HepG2 (cell line): ENCODE measurements at regions not wholly inside any gene's neighbourhood (a gene's known extent, or its start where the extent isn't known, plus 50 kb on each side); places are given as distances from the start of the nearest gene placed in this dataset.

ENCODE experiments used
- ATAC-seq: fragments of 200-7000 bp; cut with Tn5 transposase; 3 replicates; pipeline ENCODE4 v1.9.1; 2020; ENCODE audit warnings: mild to moderate bottlenecking, moderate library complexity
- BruUV-seq: library from RNA; stranded (reverse); fragments of 400-500 nt; replicated peaks from 2 replicates; lab custom pipeline; 2021; lab: Mats Ljungman, UMichigan
- CTCF ChIA-PET: fragments of 300-600 bp; formaldehyde crosslinking; extraction: SDS; loops from one replicate; lab custom pipeline; 2021; ENCODE audit warnings: low total read pairs, inconsistent platforms, low intra/inter-chr PET ratio; lab: Yijun Ruan, JAX
- POLR2A ChIA-PET: fragments of 350-600 bp; sonication (Branson Sonifier 250); formaldehyde crosslinking; loops from one replicate; lab custom pipeline; 2020; ENCODE audit warnings: antibody characterized with exemption, inconsistent platforms; lab: Yijun Ruan, JAX
- DNase-seq: peaks from one replicate; pipeline ENCODE4 v3.0.0-alpha.2; 2015; ENCODE audit warnings: low spot score
- FAIRE-seq: peaks from 3 replicates; lab custom pipeline; 2011; peaks lifted over from hg19 to GRCh38; lab: Jason Lieb, UNC
- H2AFZ ChIP-seq: one replicate; pipeline ENCODE4 v1.6.1; 2011; ENCODE audit warnings: low read length, inconsistent platforms
- H3K27ac ChIP-seq: fragments of 300-600 bp; 3 replicates; pipeline ENCODE4 v1.8.0; 2011; ENCODE audit warnings: mixed run types, mild to moderate bottlenecking, mixed read lengths, low read length, inconsistent platforms; ENCODE audit not compliant: insufficient read depth; ENCODE audit errors: extremely low read length
- H3K27me3 ChIP-seq, 2 experiments: fragments of 200-600 bp in 1 of 2; 2 replicates in 1 of 2; 3 replicates in 1 of 2; pipeline versions ENCODE4 v1.6.0 to v1.8.0; 2011; ENCODE audit warnings: low read length in 2 of 2, mild to moderate bottlenecking in 2 of 2, moderate library complexity in 2 of 2, inconsistent platforms in 1 of 2; ENCODE audit not compliant: insufficient read depth in 2 of 2, control insufficient read depth in 1 of 2
- H3K36me3 ChIP-seq, 2 experiments: fragments of 200-600 bp in 1 of 2; replicated peaks in 1 of 2; 2 replicates in 1 of 2; 3 replicates in 1 of 2; pipeline versions ENCODE4 v1.5.1 to v1.8.0; 2011; ENCODE audit warnings: low read length in 2 of 2, inconsistent platforms in 1 of 2; ENCODE audit not compliant: insufficient read depth in 2 of 2, control insufficient read depth in 1 of 2
- H3K4me1 ChIP-seq: 2 replicates; pipeline ENCODE4 v1.5.1; 2012; ENCODE audit warnings: low read length, inconsistent platforms; ENCODE audit not compliant: insufficient read depth
- H3K4me2 ChIP-seq: 2 replicates; pipeline ENCODE4 v1.6.0; 2011; ENCODE audit warnings: low read depth, low read length, inconsistent platforms
- H3K4me3 ChIP-seq, 3 experiments: fragments of 200-600 bp in 1 of 3; sonication (generic), shearing (Covaris generic) in 1 of 3; replicated peaks in 1 of 3; 2 replicates each; pipeline ENCODE4 v1.5.1; 2011 to 2016; ENCODE audit warnings: low read length in 3 of 3, inconsistent platforms in 2 of 3, low read depth in 2 of 3, mild to moderate bottlenecking in 2 of 3, control low read depth in 1 of 3, mixed read lengths in 1 of 3; ENCODE audit not compliant: insufficient read depth in 1 of 3
- H3K79me2 ChIP-seq: one replicate; pipeline ENCODE4 v1.6.1; 2011; ENCODE audit warnings: low read length, inconsistent platforms; ENCODE audit not compliant: insufficient read depth
- H3K9ac ChIP-seq: 2 replicates; pipeline ENCODE4 v1.6.0; 2011; ENCODE audit warnings: mild to moderate bottlenecking, low read depth, low read length, inconsistent platforms; ENCODE audit not compliant: insufficient read depth
- H3K9me3 ChIP-seq: 2 replicates; pipeline ENCODE4 v1.5.1; 2012; ENCODE audit warnings: mild to moderate bottlenecking, low read length
- H4K20me1 ChIP-seq: 2 replicates; pipeline ENCODE4 v1.6.0; 2011; ENCODE audit warnings: inconsistent platforms, mild to moderate bottlenecking, low read length, moderate library complexity; ENCODE audit not compliant: insufficient read depth
- DMAP1 ChIP-seq: IDR thresholded peaks from 2 replicates; pipeline ENCODE4 v1.6.1; 2016
- HMG20A ChIP-seq: IDR thresholded peaks from 2 replicates; pipeline ENCODE4 v1.6.1; 2016; ENCODE audit warnings: borderline replicate concordance
- HMGA1 ChIP-seq: sonication (generic); formaldehyde crosslinking; conservative IDR thresholded peaks from 2 replicates; pipeline ENCODE4 v1.4.0; 2020; ENCODE audit warnings: missing genetic modification reagents
- LCORL ChIP-seq, 2 experiments: fragments of 450-650 bp in 1 of 2; sonication (generic) in 1 of 2; formaldehyde crosslinking in 1 of 2; IDR thresholded peaks; 2 replicates each; pipeline versions ENCODE4 v1.5.0 to v1.6.1; 2017 to 2020; ENCODE audit warnings: antibody characterized with exemption in 1 of 2, missing genetic modification reagents in 1 of 2
- NFIB ChIP-seq: sonication (generic); formaldehyde crosslinking; IDR thresholded peaks from 2 replicates; pipeline ENCODE4 v1.9.0; 2021; ENCODE audit warnings: missing genetic modification reagents, mild to moderate bottlenecking, borderline replicate concordance
- NFYC ChIP-seq: IDR thresholded peaks from 2 replicates; pipeline ENCODE4 v1.6.1; 2016; ENCODE audit warnings: missing genetic modification reagents, missing compliant biosample characterization
- SNAPC2 ChIP-seq: sonication (generic); formaldehyde crosslinking; IDR thresholded peaks from 2 replicates; pipeline ENCODE4 v1.8.1; 2022; ENCODE audit warnings: mild to moderate bottlenecking, missing genetic modification reagents
- ZFYVE20 ChIP-seq: sonication (generic); formaldehyde crosslinking; IDR thresholded peaks from 2 replicates; pipeline ENCODE4 v1.8.0; 2023; ENCODE audit warnings: low read depth, mild to moderate bottlenecking, moderate library complexity, missing genetic modification reagents, borderline replicate concordance
- ZNF143 ChIP-seq: sonication (generic); formaldehyde crosslinking; IDR thresholded peaks from 2 replicates; pipeline ENCODE4 v1.4.0; 2020; ENCODE audit warnings: missing genetic modification reagents
- ZNF235 ChIP-seq: sonication (generic); formaldehyde crosslinking; IDR thresholded peaks from 2 replicates; pipeline ENCODE4 v1.8.1; 2023; ENCODE audit warnings: mild to moderate bottlenecking, missing genetic modification reagents, borderline replicate concordance
- ZNF350 ChIP-seq: sonication (generic); formaldehyde crosslinking; IDR thresholded peaks from 2 replicates; pipeline ENCODE4 v1.4.0; 2020; ENCODE audit warnings: mild to moderate bottlenecking, low read depth, missing genetic modification reagents, borderline replicate concordance
- ZNF577 ChIP-seq: sonication (generic); formaldehyde crosslinking; IDR thresholded peaks from 2 replicates; pipeline ENCODE4 v1.4.0; 2020; ENCODE audit warnings: mild to moderate bottlenecking, low read depth, missing genetic modification reagents, borderline replicate concordance
- ZNF674 ChIP-seq: sonication (generic); formaldehyde crosslinking; IDR thresholded peaks from 2 replicates; pipeline ENCODE4 v1.5.0; 2020; ENCODE audit warnings: low read depth, mild to moderate bottlenecking, missing genetic modification reagents
- ZSCAN9 ChIP-seq: IDR thresholded peaks from 2 replicates; pipeline ENCODE4 v1.6.1; 2016; ENCODE audit warnings: borderline replicate concordance
- whole genome bisulfite sequencing: methylation state at CpG from one replicate; pipeline ENCODE4 v1.1.6; 2017; ENCODE audit warnings: low lambda C conversion rate; 5-methylcytosine and 5-hydroxymethylcytosine counted together
- in situ Hi-C: cut with HindIII; loops from 2 replicates; pipeline ENCODE4 v1.10.0; 2017; ENCODE audit warnings: low pct_unique_long_range_greater_than_20kb; ENCODE audit not compliant: extremely low pct_ligation_motif_present
- intact Hi-C: fragments of 100-400 bp; cut with micrococcal nuclease; formaldehyde crosslinking; loops from one replicate; pipeline ENCODE4 v1.10.0; 2022; ENCODE audit not compliant: unreplicated experiment
- TF ChIP-seq, protein P1 (sequence below): sonication (generic); formaldehyde crosslinking; IDR thresholded peaks from 2 replicates; pipeline ENCODE4 v1.4.0; 2020; ENCODE audit warnings: missing genetic modification reagents, low read depth, mild to moderate bottlenecking, borderline replicate concordance

DNA sequence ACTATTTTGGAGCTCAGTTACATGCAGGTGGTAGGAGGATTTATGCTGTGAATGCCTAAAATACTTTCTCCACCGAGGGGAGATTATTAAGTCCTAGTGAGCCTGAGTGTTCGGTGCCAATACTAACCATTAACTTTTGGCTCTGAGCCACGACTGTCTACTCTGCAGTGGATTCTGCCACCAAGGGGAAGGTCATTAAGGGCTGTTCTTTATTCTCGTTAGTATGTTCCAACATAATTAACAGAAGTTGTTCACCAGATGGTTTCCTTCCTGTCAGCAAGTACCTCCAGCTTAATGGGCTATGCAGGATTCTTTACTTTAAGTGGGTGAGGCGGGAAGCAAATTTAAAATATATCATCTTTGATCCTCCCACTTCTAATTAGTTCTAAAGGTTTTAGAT, 326.3 kb downstream of the BMP4 start (continued):
- TF ChIP-seq ZNF350 (CRISPR knock-in tag), result no peak
- no peak for TF ChIP-seq LCORL (IDR thresholded peaks at IDR 0.05)
- TF ChIP-seq LCORL (CRISPR knock-in tag; IDR thresholded peaks at IDR 0.05), result no peak
- TF ChIP-seq, protein P1, sequence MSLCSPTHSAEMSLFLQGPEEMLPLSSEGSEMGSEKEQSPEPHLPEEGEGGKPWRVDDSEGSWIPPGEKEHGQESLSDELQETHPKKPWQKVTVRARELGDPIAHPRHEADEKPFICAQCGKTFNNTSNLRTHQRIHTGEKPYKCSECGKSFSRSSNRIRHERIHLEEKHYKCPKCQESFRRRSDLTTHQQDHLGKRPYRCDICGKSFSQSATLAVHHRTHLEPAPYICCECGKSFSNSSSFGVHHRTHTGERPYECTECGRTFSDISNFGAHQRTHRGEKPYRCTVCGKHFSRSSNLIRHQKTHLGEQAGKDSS (CRISPR knock-in tag), result no peak
- TF ChIP-seq HMG20A (CRISPR knock-in tag), result no peak
- TF ChIP-seq ZNF143 (CRISPR knock-in tag), result no peak
- TF ChIP-seq NFYC (CRISPR knock-in tag), result no peak
- no peak for TF ChIP-seq DMAP1 (CRISPR knock-in tag)
- no peak for TF ChIP-seq ZNF235 (CRISPR knock-in tag)
- no peak for TF ChIP-seq ZFYVE20 (CRISPR knock-in tag)
- TF ChIP-seq HMGA1, result no peak
- no peak for TF ChIP-seq ZNF577 (CRISPR knock-in tag)
- TF ChIP-seq ZNF674, result no peak
- TF ChIP-seq ZSCAN9, result no peak

DNA sequence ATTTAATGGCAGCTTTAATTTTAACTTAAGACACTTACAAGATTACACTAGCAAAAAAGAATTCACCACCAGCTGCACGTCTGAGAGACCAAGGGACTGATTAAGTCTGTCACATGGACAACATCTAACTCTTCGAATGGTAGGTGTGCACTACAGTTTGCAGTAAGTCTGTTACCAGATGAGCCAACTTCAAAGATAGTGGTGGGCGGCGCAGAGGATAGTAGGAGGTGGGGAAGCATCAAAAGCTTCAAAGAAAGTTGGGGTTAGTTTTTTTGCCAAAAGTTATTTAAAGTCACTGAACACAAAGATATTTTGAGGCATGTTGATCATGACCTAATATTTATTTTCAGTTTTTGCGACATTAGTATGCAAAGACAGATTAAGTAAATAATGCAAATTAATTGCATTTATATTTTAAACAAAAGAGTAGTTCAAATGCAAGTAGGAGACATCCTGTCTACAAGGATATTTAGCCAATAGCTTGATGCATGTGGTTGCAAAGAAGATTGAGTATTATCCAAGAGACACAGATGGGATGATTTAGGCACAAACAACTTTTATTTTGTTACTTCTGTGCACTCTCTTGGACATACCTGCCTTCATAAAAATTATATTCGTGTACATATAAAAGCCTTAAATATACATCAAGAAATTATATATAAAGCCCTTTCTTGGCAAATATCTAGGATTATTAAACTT, 327.7 kb downstream of the BMP4 start:
- no peaks in the 10 kb centered on the region for H3K27me3 ChIP-seq
- ChIA-PET POLR2A (no interaction called here), CTCF (no interaction called here)
- no peak overlapping the region for H3K9ac ChIP-seq
- WGBS, result 63% methylated on average over 6 of the region's 6 CpGs
- BruUV-seq, result no TSS peak
- intact Hi-C loops (no loop called here), in situ Hi-C loops (no loop called here)
- H2AFZ ChIP-seq, result no peak overlapping the region
- H3K36me3 ChIP-seq, result no peaks in the 10 kb centered on the region
- no peaks in the 10 kb centered on the region for H3K79me2 ChIP-seq
- 0 out of 2 replicates have a peak, but pooled peaks cover 6% of the 10 kb centered on the region for H3K4me1 ChIP-seq
- ATAC-seq (no peak), DNase-seq (no peak), FAIRE-seq (no peak)
- H3K9me3 ChIP-seq, result no peaks in the 10 kb centered on the region
- TF ChIP-seq SNAPC2 (no peak), NFIB (CRISPR knock-in tag) (no peak)
- H3K27ac ChIP-seq, result no peak overlapping the region
- no peak overlapping the region for H3K4me3 ChIP-seq
- no peaks in the 10 kb centered on the region for H4K20me1 ChIP-seq
- no peak overlapping the region for H3K4me2 ChIP-seq
